ENCODE measurements at regions not wholly inside any gene's neighbourhood (a gene's known extent, or its start where the extent isn't known, plus 50 kb on each side); places are given as distances from the start of the nearest gene placed in this dataset.

- TF ChIP-seq CTCF (IDR thresholded peaks at IDR 0.05): no peak
- TF ChIP-seq POLR2AphosphoS5 (IDR thresholded peaks at IDR 0.05; ENCODE audit: insufficient read depth in 1 of 2, low read depth in 1 of 2): no peak
These were observed 57.1 kb downstream of the CRYGS start for GRCh38 chr3:186487037-186487436.
